HG03354 (cell line): ENCODE measurements at regions not wholly inside any gene's neighbourhood (a gene's known extent, or its start where the extent isn't known, plus 50 kb on each side); places are given as distances from the start of the nearest gene placed in this dataset.

Experiments
- ATAC-seq: cut with Tn5 transposase; IDR thresholded peaks from one replicate; pipeline ENCODE4 v1.9.1; 2021; ENCODE audit warnings: mild to moderate bottlenecking; ENCODE audit not compliant: unreplicated experiment, poor library complexity, severe bottlenecking

- no peak for ATAC-seq
Observed at GRCh38 chr13:89925107-89925506, 1422.4 kb upstream of the MIR17HG start.

- no peak for ATAC-seq
Observed at GRCh38 chr13:89930861-89931260, 1416.6 kb upstream of the MIR17HG start.

- ATAC-seq, result no peak
Observed at GRCh38 chr13:89932902-89933301, 1414.6 kb upstream of the MIR17HG start.

- no peak for ATAC-seq
Observed at GRCh38 chr13:89936256-89936655, 1411.2 kb upstream of the MIR17HG start.

GRCh38 chr13:89937420-89937819, 1410.1 kb upstream of the MIR17HG start:
- ATAC-seq, result no peak

GRCh38 chr13:89940383-89940782, 1407.1 kb upstream of the MIR17HG start:
- ATAC-seq, result no peak

- no peak for ATAC-seq
Observed at GRCh38 chr13:89943139-89943538, 1404.3 kb upstream of the MIR17HG start.

- ATAC-seq, result no peak
Observed at GRCh38 chr13:89950225-89950624, 1397.3 kb upstream of the MIR17HG start.

- ATAC-seq, result no peak
Observed at GRCh38 chr13:89951341-89951740, 1396.1 kb upstream of the MIR17HG start.

- no peak for ATAC-seq
Observed at GRCh38 chr13:89953581-89953980, 1393.9 kb upstream of the MIR17HG start.

GRCh38 chr13:89955773-89956172, 1391.7 kb upstream of the MIR17HG start:
- no peak for ATAC-seq

- no peak for ATAC-seq
Observed at GRCh38 chr13:89959074-89959473, 1388.4 kb upstream of the MIR17HG start.

- ATAC-seq, result no peak
Observed at GRCh38 chr13:89965252-89965651, 1382.2 kb upstream of the MIR17HG start.

GRCh38 chr13:89966524-89966923, 1381.0 kb upstream of the MIR17HG start:
- no peak for ATAC-seq

GRCh38 chr13:89967701-89968100, 1379.8 kb upstream of the MIR17HG start:
- no peak for ATAC-seq

GRCh38 chr13:89968470-89968869, 1379.0 kb upstream of the MIR17HG start:
- no peak for ATAC-seq

GRCh38 chr13:89970353-89970709, 1377.2 kb upstream of the MIR17HG start:
- no peak for ATAC-seq

- ATAC-seq, result no peak
Observed at GRCh38 chr13:89977203-89977602, 1370.3 kb upstream of the MIR17HG start.

- ATAC-seq, result no peak
Observed at GRCh38 chr13:89980896-89981295, 1366.6 kb upstream of the MIR17HG start.

GRCh38 chr13:89982407-89983095, 1364.9 kb upstream of the MIR17HG start:
- ATAC-seq, result no peak

- no peak for ATAC-seq
Observed at GRCh38 chr13:89988206-89988605, 1359.3 kb upstream of the MIR17HG start.

GRCh38 chr13:90003566-90003965, 1343.9 kb upstream of the MIR17HG start:
- ATAC-seq, result no peak
